ENCODE measurements at regions not wholly inside any gene's neighbourhood (a gene's known extent, or its start where the extent isn't known, plus 50 kb on each side); places are given as distances from the start of the nearest gene placed in this dataset.
"Not testable (repeated sequence)": the region's sequence is repeated elsewhere in the genome, so short reads cannot be mapped to it uniquely, and the experiment has no call there.

DNA sequence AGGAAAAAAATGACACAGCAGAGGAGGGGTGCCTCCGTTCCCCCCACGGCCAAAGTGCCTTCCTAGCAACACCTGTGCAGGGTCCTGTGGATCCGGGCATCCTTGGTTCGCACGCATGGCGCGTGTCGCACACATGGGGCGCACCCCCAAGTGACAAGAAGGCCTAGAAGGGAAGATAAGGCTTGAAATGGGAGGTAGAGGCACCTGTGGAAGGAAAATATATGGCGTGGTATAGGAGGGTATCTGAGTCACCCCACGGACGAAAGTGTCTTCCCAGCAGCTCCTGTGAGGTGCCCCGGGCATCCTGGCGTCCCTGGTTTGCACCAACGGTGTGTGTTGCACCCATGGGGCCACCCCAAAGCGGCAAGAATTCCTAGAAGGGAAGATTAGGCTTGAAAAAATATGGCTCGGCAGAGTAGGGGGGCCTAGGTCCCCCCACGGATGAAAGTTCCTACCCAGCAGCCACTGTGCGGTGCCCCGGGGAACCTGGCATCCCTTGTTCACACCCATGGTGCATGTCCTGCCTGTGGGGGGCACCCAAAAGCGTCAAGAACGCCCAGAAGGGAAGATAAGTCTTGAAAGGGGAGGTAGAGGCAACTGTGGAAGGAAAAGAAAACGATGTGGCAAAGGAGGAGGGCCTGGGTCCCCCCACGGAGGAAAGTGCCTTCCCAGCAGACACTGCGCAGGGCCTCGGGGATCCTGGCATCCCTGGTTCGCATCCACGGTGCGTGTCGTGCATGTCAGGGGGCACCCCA is 280.0 kb downstream of the ALG10 start:
- DNase-seq: no peak

DNA sequence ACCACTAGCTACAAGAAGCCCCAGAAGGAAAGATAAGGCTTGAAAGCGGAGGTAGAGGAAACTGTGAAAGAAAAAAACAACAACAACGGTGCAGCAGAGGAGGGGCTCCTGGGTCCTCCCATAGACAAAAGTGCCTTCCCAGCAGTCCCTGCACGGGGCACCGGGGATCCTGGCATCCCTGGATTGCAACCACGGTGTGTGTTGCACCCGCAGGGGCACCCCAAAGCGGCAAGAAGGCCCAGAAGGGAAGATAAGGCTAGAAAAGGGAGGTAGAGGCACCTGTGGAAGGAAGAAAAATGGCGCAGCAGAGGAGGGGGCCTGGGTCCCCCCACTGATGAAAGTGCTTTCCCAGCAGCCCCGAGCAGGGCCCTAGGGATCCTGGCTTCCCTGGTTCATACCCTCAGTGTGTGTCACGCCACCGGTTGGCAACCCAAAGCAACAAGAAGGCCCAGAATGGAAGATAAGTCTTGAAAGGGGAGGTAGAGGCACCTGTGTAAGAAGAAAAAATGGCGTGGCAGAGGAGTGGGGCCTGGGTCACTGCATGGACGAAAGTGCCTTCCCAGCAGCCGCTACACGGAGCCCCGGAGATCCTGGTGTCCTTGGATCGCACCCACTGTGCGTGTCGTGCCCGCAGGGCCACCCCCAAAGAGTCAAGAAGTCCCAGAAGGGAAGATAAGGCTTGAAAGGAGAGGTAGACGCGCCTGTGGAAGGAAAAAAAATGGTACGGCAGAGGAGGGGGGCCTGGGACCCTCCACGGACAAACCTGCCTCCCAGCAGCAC is 281.0 kb downstream of the ALG10 start:
- no peak overlapping the region for H3K27ac ChIP-seq (ENCODE audit: low read length)
- no peaks in the 10 kb centered on the region for H3K36me3 ChIP-seq (ENCODE audit: control insufficient read depth, insufficient read depth, low read length)
- DNase-seq: no peak
- WGBS (ENCODE audit: insufficient coverage): 84% methylated on average over 21 of the region's 24 CpGs
- H3K4me1 ChIP-seq (ENCODE audit: control insufficient read depth, insufficient read depth, low read length): no peaks in the 10 kb centered on the region
- H3K4me3 ChIP-seq (ENCODE audit: low read length): no peak overlapping the region
- H3K9me3 ChIP-seq (replicated peaks; ENCODE audit: control insufficient read depth, low read depth, low read length): peaks cover 94% of the 10 kb centered on the region
- no peaks in the 10 kb centered on the region for H3K27me3 ChIP-seq (ENCODE audit: control insufficient read depth, insufficient read depth, low read length)

More for the DNA sequence above, 280.0 kb downstream of the ALG10 start:
- Histone ChIP-seq H3K27ac (ENCODE audit: low read length) (no peak overlapping the region), H3K4me3 (ENCODE audit: low read length) (no peak overlapping the region), H3K27me3 (ENCODE audit: control insufficient read depth, insufficient read depth, low read length) (no peaks in the 10 kb centered on the region), H3K9me3 (replicated peaks; ENCODE audit: control insufficient read depth, low read depth, low read length) (peaks cover 95% of the 10 kb centered on the region), H3K36me3 (ENCODE audit: control insufficient read depth, insufficient read depth, low read length) (no peaks in the 10 kb centered on the region), H3K4me1 (ENCODE audit: control insufficient read depth, insufficient read depth, low read length) (no peaks in the 10 kb centered on the region)
- 78% methylated on average over 26 of the region's 30 CpGs for WGBS (ENCODE audit: insufficient coverage)

DNA sequence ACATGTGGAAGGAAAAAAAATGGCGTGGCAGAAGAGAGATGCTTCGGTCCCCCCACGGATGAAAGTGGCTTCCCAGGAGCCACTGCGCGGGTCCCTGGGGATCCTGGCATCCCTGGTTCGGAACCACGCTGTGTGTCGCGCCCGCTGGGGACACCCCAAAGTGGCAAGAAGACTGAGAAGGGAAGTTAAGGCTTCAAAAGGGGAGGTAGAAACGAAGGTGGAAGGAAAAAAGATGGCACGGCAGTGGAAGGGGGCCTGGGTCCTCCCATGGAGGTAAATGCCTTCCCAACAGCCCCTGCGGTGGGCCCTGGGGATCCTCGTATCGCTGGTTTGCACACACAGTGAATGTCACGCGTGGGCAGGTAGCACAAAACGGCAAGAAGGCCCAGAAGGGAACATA is 281.7 kb downstream of the ALG10 start:
- H3K27ac ChIP-seq (ENCODE audit: low read length): no peak overlapping the region
- H3K9me3 ChIP-seq (replicated peaks; ENCODE audit: control insufficient read depth, low read depth, low read length): peaks cover 94% of the 10 kb centered on the region
- H3K27me3 ChIP-seq (ENCODE audit: control insufficient read depth, insufficient read depth, low read length): no peaks in the 10 kb centered on the region
- H3K4me3 ChIP-seq (ENCODE audit: low read length): no peak overlapping the region
- 80% methylated on average over 16 of the region's 18 CpGs for WGBS (ENCODE audit: insufficient coverage)
- no peaks in the 10 kb centered on the region for H3K4me1 ChIP-seq (ENCODE audit: control insufficient read depth, insufficient read depth, low read length)
- H3K36me3 ChIP-seq (ENCODE audit: control insufficient read depth, insufficient read depth, low read length): no peaks in the 10 kb centered on the region
- DNase-seq: no peak

DNA sequence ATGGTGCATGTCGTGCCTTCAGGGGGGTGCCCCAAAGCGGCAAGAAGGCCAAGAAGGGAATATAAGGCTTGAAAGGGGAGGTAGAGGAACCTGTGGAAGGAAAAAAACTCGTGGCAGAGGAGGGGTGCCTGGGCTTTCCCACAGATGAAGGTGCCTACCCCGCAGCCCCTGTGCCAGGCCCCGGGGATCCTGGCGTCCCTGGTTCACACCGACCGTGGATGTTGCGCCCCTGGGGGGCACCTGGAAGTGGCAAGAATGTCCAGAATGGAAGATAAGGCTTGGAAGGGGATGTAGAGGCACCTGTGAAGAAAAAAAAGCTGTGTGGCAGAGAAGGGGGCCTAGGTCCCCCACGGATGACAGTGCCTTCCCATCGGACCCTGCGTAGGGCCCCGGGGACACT is 282.2 kb downstream of the ALG10 start:
- Histone ChIP-seq H3K9me3 (replicated peaks; ENCODE audit: control insufficient read depth, low read depth, low read length) (peaks cover 95% of the 10 kb centered on the region), H3K4me3 (ENCODE audit: low read length) (no peak overlapping the region), H3K27ac (ENCODE audit: low read length) (no peak overlapping the region), H3K27me3 (ENCODE audit: control insufficient read depth, insufficient read depth, low read length) (no peaks in the 10 kb centered on the region), H3K4me1 (ENCODE audit: control insufficient read depth, insufficient read depth, low read length) (no peaks in the 10 kb centered on the region), H3K36me3 (ENCODE audit: control insufficient read depth, insufficient read depth, low read length) (no peaks in the 10 kb centered on the region)
- WGBS (ENCODE audit: insufficient coverage): 84% methylated on average over 13 of the region's 13 CpGs
- DNase-seq: no peak

DNA sequence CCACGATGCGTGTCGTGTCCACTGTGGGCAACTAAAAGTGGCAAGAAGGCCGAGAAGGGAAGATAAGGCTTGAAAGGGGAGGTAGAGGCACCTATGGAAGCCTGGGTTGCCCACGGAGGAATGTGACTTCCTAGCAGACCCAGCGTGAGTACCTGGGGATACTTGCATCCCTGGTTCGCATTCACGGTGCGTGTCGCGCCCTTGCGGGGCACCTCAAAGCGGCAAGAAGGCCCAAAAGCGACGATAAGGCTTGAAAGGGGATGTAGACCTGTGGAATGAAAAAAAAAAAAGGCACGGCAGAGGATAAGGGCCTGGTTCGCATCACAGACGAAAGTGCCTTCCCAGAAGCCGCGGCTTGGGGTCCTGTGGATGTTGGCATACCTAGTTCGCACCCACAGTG is 282.9 kb downstream of the ALG10 start:
- H3K27me3 ChIP-seq (ENCODE audit: control insufficient read depth, insufficient read depth, low read length): no peaks in the 10 kb centered on the region
- no peaks in the 10 kb centered on the region for H3K36me3 ChIP-seq (ENCODE audit: control insufficient read depth, insufficient read depth, low read length)
- peaks cover 90% of the 10 kb centered on the region for H3K9me3 ChIP-seq (replicated peaks; ENCODE audit: control insufficient read depth, low read depth, low read length)
- H3K4me3 ChIP-seq (ENCODE audit: low read length): no peak overlapping the region
- DNase-seq: no peak
- H3K4me1 ChIP-seq (ENCODE audit: control insufficient read depth, insufficient read depth, low read length): no peaks in the 10 kb centered on the region
- H3K27ac ChIP-seq (ENCODE audit: low read length): no peak overlapping the region
- 76% methylated on average over 21 of the region's 21 CpGs for WGBS (ENCODE audit: insufficient coverage)

DNA sequence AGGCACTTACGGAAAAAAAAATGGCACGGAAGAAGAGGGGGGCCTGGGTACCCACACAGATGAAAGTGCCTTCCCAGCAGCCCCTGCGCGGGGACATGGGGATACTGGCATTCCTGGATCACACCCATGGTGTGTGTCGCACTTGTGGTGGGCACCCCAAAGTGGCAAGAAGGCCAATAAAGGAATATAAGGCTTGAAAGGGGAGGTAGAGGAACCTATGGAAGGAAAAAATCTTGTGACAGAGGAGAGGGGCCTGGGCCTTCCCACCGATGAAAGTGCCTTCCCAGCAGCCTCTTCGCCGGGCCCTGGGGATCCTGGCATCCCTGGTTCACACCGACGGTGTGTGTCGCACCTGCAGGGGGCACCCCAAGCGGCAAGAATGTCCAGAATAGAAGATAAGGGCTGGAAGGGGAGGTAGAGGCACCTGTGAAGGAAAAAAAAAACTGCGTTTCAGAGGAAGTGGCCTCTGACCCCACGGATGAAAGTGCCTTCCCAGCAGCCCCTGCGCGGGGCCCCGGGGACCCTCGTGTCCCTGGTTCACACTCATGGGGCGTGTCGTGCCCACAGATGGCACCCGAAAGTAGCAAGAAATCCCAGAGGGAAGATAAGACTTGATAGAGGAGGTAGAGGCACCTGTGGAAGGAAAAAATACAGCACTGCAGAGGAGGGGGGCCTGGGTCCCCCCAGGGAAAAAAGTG is 284.0 kb downstream of the ALG10 start:
- peaks cover 83% of the 10 kb centered on the region for H3K9me3 ChIP-seq (replicated peaks; ENCODE audit: control insufficient read depth, low read depth, low read length)
- DNase-seq: no peak
- 76% methylated on average over 21 of the region's 21 CpGs for WGBS (ENCODE audit: insufficient coverage)
- no peaks in the 10 kb centered on the region for H3K4me1 ChIP-seq (ENCODE audit: control insufficient read depth, insufficient read depth, low read length)
- no peak overlapping the region for H3K4me3 ChIP-seq (ENCODE audit: low read length)
- no peaks in the 10 kb centered on the region for H3K36me3 ChIP-seq (ENCODE audit: control insufficient read depth, insufficient read depth, low read length)
- no peak overlapping the region for H3K27ac ChIP-seq (ENCODE audit: low read length)
- no peaks in the 10 kb centered on the region for H3K27me3 ChIP-seq (ENCODE audit: control insufficient read depth, insufficient read depth, low read length)

DNA sequence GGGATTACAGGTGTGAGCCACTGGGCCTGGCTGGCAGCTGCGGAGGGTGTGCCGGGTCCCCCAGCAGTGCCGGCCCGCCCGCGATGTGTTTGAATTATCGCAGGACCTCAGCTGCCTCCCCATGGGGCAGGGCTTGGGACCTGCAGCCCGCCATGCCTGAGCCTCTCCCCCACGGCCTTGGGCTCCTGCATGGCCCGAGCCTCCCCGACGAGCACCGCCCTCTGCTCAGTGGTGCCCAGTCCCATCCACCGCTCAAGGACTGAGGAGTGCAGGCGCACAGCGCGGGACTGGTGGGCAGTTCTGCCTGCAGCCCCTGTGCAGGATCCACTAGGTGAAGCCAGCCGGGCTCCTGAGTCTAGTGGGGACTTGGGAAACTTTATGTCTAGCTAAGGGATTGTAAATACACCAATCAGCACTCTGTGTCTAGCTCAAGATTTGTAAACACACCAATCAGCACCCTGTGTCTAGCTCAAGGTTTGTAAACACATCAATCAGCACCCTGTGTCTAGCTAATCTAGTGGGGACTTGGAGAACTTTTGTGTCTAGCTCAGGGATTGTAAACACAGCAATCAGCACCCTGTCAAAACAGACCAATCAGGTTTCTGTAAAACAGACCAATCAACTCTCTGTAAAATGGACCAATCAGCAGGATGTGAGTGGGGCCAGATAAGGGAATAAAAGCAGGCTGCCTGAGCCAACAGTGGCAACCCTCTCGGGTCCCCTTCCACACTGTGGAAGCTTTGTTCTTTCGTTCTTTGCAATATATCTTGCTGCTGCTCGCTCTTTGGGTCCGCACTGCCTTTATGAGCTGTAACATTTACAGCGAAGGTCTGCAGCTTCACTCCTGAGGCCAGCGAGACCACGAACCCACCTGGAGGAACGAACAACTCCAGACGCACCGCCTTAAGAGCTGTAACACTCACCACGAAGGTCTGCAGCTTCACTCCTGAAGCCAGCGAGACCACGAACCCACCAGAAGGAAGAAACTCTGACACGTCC is 287.8 kb downstream of the ALG10 start:
- WGBS (ENCODE audit: insufficient coverage): 83% methylated on average over 30 of the region's 32 CpGs
- not testable (repeated sequence) for H3K27ac ChIP-seq (ENCODE audit: low read length); H3K4me1 ChIP-seq (ENCODE audit: control insufficient read depth, insufficient read depth, low read length); H3K27me3 ChIP-seq (ENCODE audit: control insufficient read depth, insufficient read depth, low read length); DNase-seq; H3K36me3 ChIP-seq (ENCODE audit: control insufficient read depth, insufficient read depth, low read length); H3K4me3 ChIP-seq (ENCODE audit: low read length)
- H3K9me3 ChIP-seq (replicated peaks; ENCODE audit: control insufficient read depth, low read depth, low read length): peaks cover 82% of the 10 kb centered on the region

DNA sequence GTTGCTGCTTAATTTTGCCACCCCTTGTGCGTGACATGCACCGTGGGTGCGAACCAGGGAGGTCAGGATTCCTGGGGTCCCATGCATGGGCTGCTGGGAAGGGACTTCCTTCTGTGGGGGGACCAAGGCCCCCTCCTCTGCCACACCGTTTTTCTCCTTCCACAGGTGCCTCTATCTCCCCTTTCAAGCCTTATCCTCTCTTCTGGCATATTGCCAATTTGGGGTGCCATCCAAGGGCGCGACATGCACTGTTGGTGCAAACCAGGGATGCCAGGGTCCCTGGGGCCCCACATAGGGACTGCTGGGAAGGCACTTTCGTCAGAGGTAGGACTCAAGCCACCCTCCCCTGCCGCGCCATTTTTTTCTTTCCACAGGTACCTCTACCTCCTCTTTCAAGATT is 289.0 kb downstream of the ALG10 start:
- no peaks in the 10 kb centered on the region for H3K4me1 ChIP-seq (ENCODE audit: control insufficient read depth, insufficient read depth, low read length)
- H3K4me3 ChIP-seq (ENCODE audit: low read length): no peak overlapping the region
- no peak for DNase-seq
- H3K27me3 ChIP-seq (ENCODE audit: control insufficient read depth, insufficient read depth, low read length): no peaks in the 10 kb centered on the region
- WGBS (ENCODE audit: insufficient coverage): 73% methylated on average over 6 of the region's 9 CpGs
- H3K27ac ChIP-seq (ENCODE audit: low read length): no peak overlapping the region
- peaks cover 83% of the 10 kb centered on the region for H3K9me3 ChIP-seq (replicated peaks; ENCODE audit: control insufficient read depth, low read depth, low read length)
- no peaks in the 10 kb centered on the region for H3K36me3 ChIP-seq (ENCODE audit: control insufficient read depth, insufficient read depth, low read length)

DNA sequence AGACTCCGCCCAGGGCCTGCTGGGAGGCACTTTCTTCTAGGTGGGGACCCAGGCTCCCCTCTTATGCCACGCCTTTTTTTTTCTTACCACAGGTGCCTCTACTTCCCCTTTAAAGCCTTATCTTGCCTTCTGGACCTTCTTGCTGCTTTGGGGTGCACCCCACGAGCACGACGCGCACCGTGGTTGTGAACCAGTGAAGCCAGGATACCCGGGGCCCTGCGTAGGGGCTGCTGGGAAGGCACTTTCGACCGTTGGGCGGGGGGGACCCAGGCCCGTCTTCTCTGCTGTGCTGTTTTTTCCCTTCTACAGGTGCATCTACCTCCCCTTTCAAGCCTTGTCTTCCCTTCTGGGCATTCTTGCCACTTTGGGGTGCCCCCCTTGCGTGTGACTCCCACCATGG is 305.4 kb downstream of the ALG10 start:
- no peak overlapping the region for H3K4me3 ChIP-seq (ENCODE audit: low read length)
- WGBS (ENCODE audit: insufficient coverage): 76% methylated on average over 14 of the region's 14 CpGs
- peaks cover 97% of the 10 kb centered on the region for H3K9me3 ChIP-seq (replicated peaks; ENCODE audit: control insufficient read depth, low read depth, low read length)
- no peak overlapping the region for H3K27ac ChIP-seq (ENCODE audit: low read length)
- no peaks in the 10 kb centered on the region for H3K36me3 ChIP-seq (ENCODE audit: control insufficient read depth, insufficient read depth, low read length)
- DNase-seq: no peak
- no peaks in the 10 kb centered on the region for H3K27me3 ChIP-seq (ENCODE audit: control insufficient read depth, insufficient read depth, low read length)
- no peaks in the 10 kb centered on the region for H3K4me1 ChIP-seq (ENCODE audit: control insufficient read depth, insufficient read depth, low read length)
